ENCODE measurements at regions not wholly inside any gene's neighbourhood (a gene's known extent, or its start where the extent isn't known, plus 50 kb on each side); places are given as distances from the start of the nearest gene placed in this dataset.

- no peak for DNase-seq (ENCODE audit: low spot score)
Measured at GRCh38 chr10:124211921-124212320, 118.5 kb upstream of the CHST15 start.

DNA sequence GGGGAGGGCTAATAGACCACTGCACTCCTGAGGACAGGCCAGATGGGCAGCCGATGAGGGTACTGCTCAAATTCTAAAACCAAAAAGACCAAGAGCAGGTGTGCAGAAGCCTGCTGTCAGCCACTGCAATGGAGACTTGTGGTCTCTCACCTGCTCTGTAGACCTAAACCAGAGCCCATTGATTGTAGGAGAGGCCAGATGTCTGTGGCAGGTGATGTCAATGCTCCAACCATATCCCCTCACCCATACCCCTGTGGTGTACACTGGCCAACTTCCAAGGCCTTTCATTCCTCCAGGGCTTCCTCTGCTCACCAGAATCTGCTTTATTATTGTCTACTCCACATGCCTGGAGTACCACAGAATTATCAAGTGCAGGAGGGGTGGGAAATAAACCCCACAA, 116.9 kb upstream of the CHST15 start:
- DNase-seq (ENCODE audit: low spot score), result no peak
- in situ Hi-C loops (cut with MboI; ENCODE audit: low sequenced_read_pairs, unreplicated experiment), result no loop called here
- TF ChIP-seq CTCF (IDR thresholded peaks at IDR 0.05; ENCODE audit: borderline replicate concordance, control extremely low read depth, extremely low read depth, insufficient read depth, missing control alignments), result no peak

More at GRCh38 chr10:124211921-124212320, 118.5 kb upstream of the CHST15 start:
- TF ChIP-seq CTCF (IDR thresholded peaks at IDR 0.05; ENCODE audit: borderline replicate concordance, control extremely low read depth, extremely low read depth, insufficient read depth, missing control alignments), result no peak
- in situ Hi-C loops (cut with MboI; ENCODE audit: low sequenced_read_pairs, unreplicated experiment), result no loop called here

GRCh38 chr10:124207391-124207790, 114.0 kb upstream of the CHST15 start:
- DNase-seq (ENCODE audit: low spot score), result no peak
- in situ Hi-C loops (cut with MboI; ENCODE audit: low sequenced_read_pairs, unreplicated experiment), result no loop called here
- TF ChIP-seq CTCF (IDR thresholded peaks at IDR 0.05; ENCODE audit: borderline replicate concordance, control extremely low read depth, extremely low read depth, insufficient read depth, missing control alignments), result no peak

- TF ChIP-seq CTCF (IDR thresholded peaks at IDR 0.05; ENCODE audit: borderline replicate concordance, control extremely low read depth, extremely low read depth, insufficient read depth, missing control alignments), result no peak
- in situ Hi-C loops (cut with MboI; ENCODE audit: low sequenced_read_pairs, unreplicated experiment), result no loop called here
Measured at GRCh38 chr10:124206616-124207015, 113.2 kb upstream of the CHST15 start.

DNA sequence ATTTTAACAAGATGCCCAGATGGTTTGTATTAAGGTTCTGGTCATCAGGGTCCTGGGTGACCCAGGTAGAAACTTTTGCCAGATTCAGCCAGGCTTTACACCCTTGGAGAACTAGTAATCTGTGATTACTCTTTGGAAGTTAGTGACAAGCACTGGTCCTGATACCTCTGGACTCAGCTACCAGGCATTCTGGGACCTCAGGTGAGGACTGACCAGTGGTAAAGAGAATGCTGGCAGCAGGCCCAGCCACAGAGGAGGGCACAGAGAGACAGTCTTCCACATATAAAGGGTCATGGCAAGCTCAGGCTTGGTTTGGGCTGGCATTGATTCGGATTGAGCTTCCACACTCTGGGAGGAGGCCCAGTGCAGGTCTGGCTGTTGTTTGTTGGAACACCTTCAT, 112.0 kb upstream of the CHST15 start:
- in situ Hi-C loops (cut with MboI; ENCODE audit: low sequenced_read_pairs, unreplicated experiment), result no loop called here
- no peak for TF ChIP-seq CTCF (IDR thresholded peaks at IDR 0.05; ENCODE audit: borderline replicate concordance, control extremely low read depth, extremely low read depth, insufficient read depth, missing control alignments)
- no peak for DNase-seq (ENCODE audit: low spot score)

More at GRCh38 chr10:124206616-124207015, 113.2 kb upstream of the CHST15 start:
- no peak for DNase-seq (ENCODE audit: low spot score)

DNA sequence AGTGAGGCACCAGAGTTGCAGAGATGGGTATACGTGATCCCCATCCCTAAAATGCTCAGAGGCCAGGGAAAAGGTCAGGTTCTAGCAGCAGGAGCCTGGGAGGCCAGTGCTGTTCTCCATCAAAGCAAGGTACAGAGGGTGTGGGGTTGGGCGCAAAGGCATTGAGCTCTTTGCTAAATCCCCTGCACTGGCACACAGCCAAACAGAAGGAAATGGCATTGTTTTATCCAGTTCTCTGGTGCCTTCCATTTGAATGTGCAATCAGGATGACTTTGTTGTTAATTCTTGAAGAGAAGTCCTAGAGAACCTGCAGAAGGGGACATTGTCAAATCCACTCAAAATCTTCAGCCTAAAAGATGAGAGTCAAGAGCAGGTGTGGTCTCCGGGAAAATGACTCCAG, 111.3 kb upstream of the CHST15 start:
- DNase-seq (ENCODE audit: low spot score), result no peak
- TF ChIP-seq CTCF (IDR thresholded peaks at IDR 0.05; ENCODE audit: borderline replicate concordance, control extremely low read depth, extremely low read depth, insufficient read depth, missing control alignments), result no peak
- in situ Hi-C loops (cut with MboI; ENCODE audit: low sequenced_read_pairs, unreplicated experiment), result no loop called here

GRCh38 chr10:124200011-124200410, 106.6 kb upstream of the CHST15 start:
- DNase-seq (ENCODE audit: low spot score), result no peak
- in situ Hi-C loops (cut with MboI; ENCODE audit: low sequenced_read_pairs, unreplicated experiment), result no loop called here
- TF ChIP-seq CTCF (IDR thresholded peaks at IDR 0.05; ENCODE audit: borderline replicate concordance, control extremely low read depth, extremely low read depth, insufficient read depth, missing control alignments), result no peak

Data from GM13976 (cell line).